Lung (tissue), 11 donors: ENCODE measurements at regions not wholly inside any gene's neighbourhood (a gene's known extent, or its start where the extent isn't known, plus 50 kb on each side); places are given as distances from the start of the nearest gene placed in this dataset.

Experiments
- ATAC-seq: fragments of 200-7000 bp; cut with Tn5 transposase; one replicate; pipeline ENCODE4 v1.9.1; 2020; ENCODE audit warnings: moderate number of reproducible peaks; ENCODE audit not compliant: insufficient read depth, low FRiP score
- DNase-seq, 3 donors: peaks; one replicate each; pipeline ENCODE4 v3.0.0-alpha.2; 2013 to 2017
- H3K27ac ChIP-seq, 2 donors: one replicate each; pipeline ENCODE4 v1.5.1; 2013; ENCODE audit warnings: mild to moderate bottlenecking in 2 of 2, moderate library complexity in 2 of 2, control low read depth in 1 of 2, inconsistent platforms in 1 of 2, low read depth in 1 of 2, low read length in 1 of 2
- H3K27me3 ChIP-seq, 3 donors: one replicate each; pipeline ENCODE4 v1.5.1; 2013; ENCODE audit warnings: low read length in 2 of 3; ENCODE audit not compliant: control insufficient read depth in 3 of 3, insufficient read depth in 3 of 3
- H3K36me3 ChIP-seq, 4 donors: one replicate each; pipeline ENCODE4 v1.5.1; 2013; ENCODE audit warnings: low read length in 4 of 4, mild to moderate bottlenecking in 1 of 4, moderate library complexity in 1 of 4; ENCODE audit not compliant: control insufficient read depth in 4 of 4, insufficient read depth in 4 of 4
- H3K4me1 ChIP-seq, 5 donors: one replicate each; pipeline ENCODE4 v1.5.1; 2013; ENCODE audit warnings: low read length in 5 of 5, mild to moderate bottlenecking in 2 of 5, moderate library complexity in 1 of 5; ENCODE audit not compliant: control insufficient read depth in 5 of 5, insufficient read depth in 5 of 5
- H3K4me3 ChIP-seq: one replicate; pipeline ENCODE4 v1.5.1; 2013; ENCODE audit warnings: mild to moderate bottlenecking, control low read depth, moderate library complexity
- H3K9ac ChIP-seq, 2 donors: one replicate each; pipeline ENCODE4 v1.5.1; 2013; ENCODE audit warnings: low read length in 2 of 2, control low read depth in 1 of 2; ENCODE audit not compliant: insufficient read depth in 1 of 2
- H3K9me3 ChIP-seq, 4 donors: one replicate each; pipeline ENCODE4 v1.5.1; 2013; ENCODE audit warnings: low read length in 3 of 4, mild to moderate bottlenecking in 1 of 4, moderate library complexity in 1 of 4; ENCODE audit not compliant: control insufficient read depth in 4 of 4, insufficient read depth in 3 of 4
- CTCF ChIP-seq: IDR thresholded peaks from 2 replicates; pipeline ENCODE4 v1.5.1; 2012; ENCODE audit warnings: mild to moderate bottlenecking; ENCODE audit errors: control extremely low read depth, extremely low read depth
- WGBS, 2 donors: extraction: QIAGEN DNeasy Blood & Tissue Kit; methylation state at CpG; one replicate each; pipeline ENCODE4 v1.1.7; 2013; 5-methylcytosine and 5-hydroxymethylcytosine counted together
- donor health status: control.
- donor health status: control.
- donor health status: Bipolar disorder and iron deficiency.
- donor health status: healthy.
- donor health status: DM: yes; HTN: yes; CAD: no.

- Histone ChIP-seq H3K36me3 (no peaks in the 10 kb centered on the region), H3K4me1 (peaks cover 0 to 19% (median 7%) of the 10 kb centered on the region in 5 donors), H3K4me3 (no peak overlapping the region), H3K27me3 (peaks cover 0 to 3% (median 0%) of the 10 kb centered on the region in 3 donors), H3K9ac (no peak overlapping the region), H3K9me3 (no peaks in the 10 kb centered on the region), H3K27ac (no peak overlapping the region)
- 35 to 37% methylated on average over 9 of the region's 9 CpGs for WGBS, 2 donors
- ATAC-seq, result no peak
- peak; percentile 76 to 91 (median 84) for DNase-seq
- TF ChIP-seq CTCF, result no peak
Observed at GRCh38 chr20:51187261-51187660, 164.4 kb upstream of the KCNG1 start.

GRCh38 chr20:51185861-51186260 is 163.0 kb upstream of the KCNG1 start:
- Histone ChIP-seq H3K4me1 (peaks cover 0 to 18% (median 5%) of the 10 kb centered on the region in 5 donors), H3K9ac (no peak overlapping the region), H3K27me3 (no peaks in the 10 kb centered on the region), H3K9me3 (no peaks in the 10 kb centered on the region), H3K36me3 (no peaks in the 10 kb centered on the region), H3K4me3 (no peak overlapping the region), H3K27ac (no peak overlapping the region)
- whole genome bisulfite sequencing, 2 donors, result 61 to 63% methylated on average over 4 of the region's 4 CpGs
- no peak for TF ChIP-seq CTCF
- no peak for DNase-seq
- ATAC-seq, result no peak

GRCh38 chr20:51185277-51185676 is 162.4 kb upstream of the KCNG1 start:
- no peak for DNase-seq
- ATAC-seq, result no peak
- 89 to 91% methylated on average over 3 of the region's 3 CpGs for WGBS, 2 donors
- Histone ChIP-seq H3K27me3 (no peaks in the 10 kb centered on the region), H3K9me3 (no peaks in the 10 kb centered on the region), H3K36me3 (no peaks in the 10 kb centered on the region), H3K4me1 (peaks cover 0 to 12% (median 0%) of the 10 kb centered on the region in 5 donors), H3K27ac (no peak overlapping the region), H3K4me3 (no peak overlapping the region), H3K9ac (no peak overlapping the region)
- no peak for TF ChIP-seq CTCF

GRCh38 chr20:51184289-51184688 is 161.4 kb upstream of the KCNG1 start:
- Histone ChIP-seq H3K27ac (no peak overlapping the region), H3K27me3 (no peaks in the 10 kb centered on the region), H3K4me1 (peaks cover 0 to 10% (median 0%) of the 10 kb centered on the region in 5 donors), H3K36me3 (no peaks in the 10 kb centered on the region), H3K4me3 (no peak overlapping the region), H3K9ac (no peak overlapping the region), H3K9me3 (no peaks in the 10 kb centered on the region)
- TF ChIP-seq CTCF, result no peak
- ATAC-seq (no peak), DNase-seq (peak in 1 of 3 donors; percentile 13)
- 78 to 88% methylated on average over 2 of the region's 2 CpGs for WGBS, 2 donors
